SK-N-SH treated with all-trans-retinoic acid at 6 μM for 48 hours (cell line): ENCODE measurements at regions not wholly inside any gene's neighbourhood (a gene's known extent, or its start where the extent isn't known, plus 50 kb on each side); places are given as distances from the start of the nearest gene placed in this dataset.

Source experiments
- BACH2 ChIP-seq: fragments of 250-450 bp; sonication (Bioruptor Pico); IDR thresholded peaks from 2 replicates; pipeline ENCODE4 v1.9.0; 2021; ENCODE audit warnings: mild to moderate bottlenecking, borderline replicate concordance
- SNAI2 ChIP-seq: fragments of 250-450 bp; sonication (Bioruptor Pico); IDR thresholded peaks from 2 replicates; pipeline ENCODE4 v1.5.0; 2020; ENCODE audit warnings: mild to moderate bottlenecking, moderate library complexity
- TCF4 ChIP-seq: fragments of 250-450 bp; sonication (Bioruptor Pico); IDR thresholded peaks from 2 replicates; pipeline ENCODE4 v1.8.0; 2021; ENCODE audit warnings: mild to moderate bottlenecking, moderate library complexity, borderline replicate concordance
- TOX ChIP-seq: fragments of 250-450 bp; sonication (Bioruptor Pico); IDR thresholded peaks from 2 replicates; pipeline ENCODE4 v1.8.0; 2021; ENCODE audit warnings: mild to moderate bottlenecking, moderate library complexity, borderline replicate concordance
- ZC3H10 ChIP-seq: fragments of 250-450 bp; sonication (Bioruptor Pico); IDR thresholded peaks from 2 replicates; pipeline ENCODE4 v1.5.1; 2021; ENCODE audit warnings: mild to moderate bottlenecking, moderate library complexity
- ZFP3 ChIP-seq: fragments of 250-450 bp; sonication (Bioruptor Pico); IDR thresholded peaks from 2 replicates; pipeline ENCODE4 v1.5.0; 2020; ENCODE audit warnings: mild to moderate bottlenecking, moderate library complexity
- ZFP30 ChIP-seq: fragments of 450-650 bp; formaldehyde crosslinking; IDR thresholded peaks from 2 replicates; pipeline ENCODE4 v1.5.0; 2022; ENCODE audit warnings: mild to moderate bottlenecking, moderate library complexity
- TF ChIP-seq, protein P1 (sequence below): fragments of 250-450 bp; sonication (Bioruptor Pico); IDR thresholded peaks from 2 replicates; pipeline ENCODE4 v1.5.1; 2020; ENCODE audit warnings: low read depth, mild to moderate bottlenecking, moderate library complexity
- TF ChIP-seq, protein P2 (sequence below): fragments of 250-450 bp; sonication (Bioruptor Pico); IDR thresholded peaks from 2 replicates; pipeline ENCODE4 v1.8.0; 2020; ENCODE audit warnings: mild to moderate bottlenecking, moderate library complexity, borderline replicate concordance

DNA sequence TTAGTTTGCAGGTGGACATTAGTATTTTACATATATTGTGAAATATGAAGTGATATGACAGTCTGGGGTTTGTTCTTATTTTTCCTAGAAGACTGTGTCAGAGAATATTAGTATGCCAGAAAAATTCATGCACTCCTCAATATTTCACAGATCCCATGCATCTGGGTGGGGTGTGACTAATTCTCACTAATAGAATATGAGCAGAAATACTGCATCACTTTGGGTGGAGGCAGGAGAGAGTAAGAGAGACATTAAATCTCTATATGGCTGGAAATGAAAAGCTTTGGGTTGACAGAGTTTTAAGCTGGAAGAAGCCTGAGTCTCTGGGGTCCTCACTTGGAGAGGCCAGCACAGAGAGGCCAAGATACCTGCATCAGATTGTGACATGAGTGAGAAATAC, 101.3 kb upstream of the DPH6 start:
- TF ChIP-seq ZFP30 (CRISPR knock-in tag) (no peak), SNAI2 (CRISPR knock-in tag) (no peak), ZFP3 (CRISPR knock-in tag) (no peak), ZC3H10 (CRISPR knock-in tag) (no peak), TOX (CRISPR knock-in tag) (no peak), TCF4 (no peak), BACH2 (no peak)
- TF ChIP-seq, protein P1, sequence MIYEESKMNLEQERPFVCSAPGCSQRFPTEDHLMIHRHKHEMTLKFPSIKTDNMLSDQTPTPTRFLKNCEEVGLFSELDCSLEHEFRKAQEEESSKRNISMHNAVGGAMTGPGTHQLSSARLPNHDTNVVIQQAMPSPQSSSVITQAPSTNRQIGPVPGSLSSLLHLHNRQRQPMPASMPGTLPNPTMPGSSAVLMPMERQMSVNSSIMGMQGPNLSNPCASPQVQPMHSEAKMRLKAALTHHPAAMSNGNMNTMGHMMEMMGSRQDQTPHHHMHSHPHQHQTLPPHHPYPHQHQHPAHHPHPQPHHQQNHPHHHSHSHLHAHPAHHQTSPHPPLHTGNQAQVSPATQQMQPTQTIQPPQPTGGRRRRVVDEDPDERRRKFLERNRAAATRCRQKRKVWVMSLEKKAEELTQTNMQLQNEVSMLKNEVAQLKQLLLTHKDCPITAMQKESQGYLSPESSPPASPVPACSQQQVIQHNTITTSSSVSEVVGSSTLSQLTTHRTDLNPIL (CRISPR knock-in tag): no peak
- TF ChIP-seq, protein P2, sequence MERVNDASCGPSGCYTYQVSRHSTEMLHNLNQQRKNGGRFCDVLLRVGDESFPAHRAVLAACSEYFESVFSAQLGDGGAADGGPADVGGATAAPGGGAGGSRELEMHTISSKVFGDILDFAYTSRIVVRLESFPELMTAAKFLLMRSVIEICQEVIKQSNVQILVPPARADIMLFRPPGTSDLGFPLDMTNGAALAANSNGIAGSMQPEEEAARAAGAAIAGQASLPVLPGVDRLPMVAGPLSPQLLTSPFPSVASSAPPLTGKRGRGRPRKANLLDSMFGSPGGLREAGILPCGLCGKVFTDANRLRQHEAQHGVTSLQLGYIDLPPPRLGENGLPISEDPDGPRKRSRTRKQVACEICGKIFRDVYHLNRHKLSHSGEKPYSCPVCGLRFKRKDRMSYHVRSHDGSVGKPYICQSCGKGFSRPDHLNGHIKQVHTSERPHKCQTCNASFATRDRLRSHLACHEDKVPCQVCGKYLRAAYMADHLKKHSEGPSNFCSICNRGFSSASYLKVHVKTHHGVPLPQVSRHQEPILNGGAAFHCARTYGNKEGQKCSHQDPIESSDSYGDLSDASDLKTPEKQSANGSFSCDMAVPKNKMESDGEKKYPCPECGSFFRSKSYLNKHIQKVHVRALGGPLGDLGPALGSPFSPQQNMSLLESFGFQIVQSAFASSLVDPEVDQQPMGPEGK (CRISPR knock-in tag): no peak
